ENCODE measurements at regions not wholly inside any gene's neighbourhood (a gene's known extent, or its start where the extent isn't known, plus 50 kb on each side); places are given as distances from the start of the nearest gene placed in this dataset.

DNA sequence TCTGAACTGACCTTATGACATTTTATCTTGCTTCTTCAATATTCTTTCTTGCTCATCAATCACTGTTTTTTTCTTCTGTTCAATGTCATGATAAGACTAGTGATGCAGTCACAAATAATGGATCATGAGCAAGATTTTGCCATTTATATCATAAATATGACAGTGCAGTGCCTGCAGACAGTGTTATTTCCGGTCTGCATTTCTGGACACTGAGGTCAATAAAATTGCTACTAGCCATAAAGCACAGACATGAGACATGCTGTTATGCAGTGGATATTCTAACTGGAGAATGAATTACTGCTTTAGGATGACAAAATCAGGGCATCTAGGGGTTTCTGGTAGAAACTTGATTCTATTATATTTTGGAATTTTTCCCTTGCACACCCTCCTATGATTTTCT is 1509.7 kb upstream of the LRRTM3 start:
- Histone ChIP-seq H3K9me3 (ENCODE audit: control insufficient read depth, insufficient read depth, low read depth, low read length) (no peaks in the 10 kb centered on the region), H3K36me3 (ENCODE audit: control insufficient read depth in 2 of 2, insufficient read depth in 1 of 2, low read length in 2 of 2) (no peaks in the 10 kb centered on the region), H3K4me3 (ENCODE audit: low read depth, low read length) (no peak overlapping the region), H3K4me1 (ENCODE audit: control insufficient read depth, insufficient read depth, low read length) (no peaks in the 10 kb centered on the region), H3K27ac (ENCODE audit: extremely low read depth, low read depth, low read length) (no peak overlapping the region)
- ChIA-PET POLR2A (no interaction called here), CTCF (no interaction called here)
- no peak for TF ChIP-seq ZNF211 (tag by site-specific recombination; IDR thresholded peaks at IDR 0.05; ENCODE audit: low read depth)
- no peak for TF ChIP-seq ZNF23 (tag by site-specific recombination; IDR thresholded peaks at IDR 0.05; ENCODE audit: borderline replicate concordance)
- TF ChIP-seq ELK4 (IDR thresholded peaks at IDR 0.05; ENCODE audit: borderline replicate concordance, low read depth, low read length) = no peak

DNA sequence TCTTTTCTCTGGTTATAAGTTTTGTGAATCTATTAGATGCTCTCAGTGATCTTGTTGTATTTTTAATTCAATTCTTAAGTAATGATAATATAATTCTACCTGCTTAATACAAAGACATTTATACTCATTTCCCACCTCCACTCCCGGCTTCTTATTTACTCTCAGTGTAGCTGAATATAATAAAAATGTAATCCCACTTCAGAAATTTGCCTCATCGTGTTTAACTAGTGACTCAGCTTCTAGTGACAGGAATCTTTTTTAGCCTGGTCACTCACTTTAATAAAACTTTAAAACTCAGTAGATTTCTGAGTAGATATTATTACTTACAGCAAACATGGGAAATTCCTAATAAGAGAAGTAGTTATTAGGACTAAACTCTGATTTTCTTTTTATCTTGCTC is 1506.2 kb upstream of the LRRTM3 start:
- Histone ChIP-seq H3K4me3 (ENCODE audit: low read depth, low read length) (no peak overlapping the region), H3K36me3 (ENCODE audit: control insufficient read depth in 2 of 2, insufficient read depth in 1 of 2, low read length in 2 of 2) (no peaks in the 10 kb centered on the region), H3K9me3 (ENCODE audit: control insufficient read depth, insufficient read depth, low read depth, low read length) (no peaks in the 10 kb centered on the region), H3K4me1 (ENCODE audit: control insufficient read depth, insufficient read depth, low read length) (no peaks in the 10 kb centered on the region), H3K27ac (ENCODE audit: extremely low read depth, low read depth, low read length) (no peak overlapping the region)
- ChIA-PET CTCF (interaction anchor here (0.6 kb wide), 1 partner anchor 1837 kb away, joined by 3 read pairs; no protein-coding TSS in a partner anchor), POLR2A (no interaction called here)
- TF ChIP-seq, protein P1, sequence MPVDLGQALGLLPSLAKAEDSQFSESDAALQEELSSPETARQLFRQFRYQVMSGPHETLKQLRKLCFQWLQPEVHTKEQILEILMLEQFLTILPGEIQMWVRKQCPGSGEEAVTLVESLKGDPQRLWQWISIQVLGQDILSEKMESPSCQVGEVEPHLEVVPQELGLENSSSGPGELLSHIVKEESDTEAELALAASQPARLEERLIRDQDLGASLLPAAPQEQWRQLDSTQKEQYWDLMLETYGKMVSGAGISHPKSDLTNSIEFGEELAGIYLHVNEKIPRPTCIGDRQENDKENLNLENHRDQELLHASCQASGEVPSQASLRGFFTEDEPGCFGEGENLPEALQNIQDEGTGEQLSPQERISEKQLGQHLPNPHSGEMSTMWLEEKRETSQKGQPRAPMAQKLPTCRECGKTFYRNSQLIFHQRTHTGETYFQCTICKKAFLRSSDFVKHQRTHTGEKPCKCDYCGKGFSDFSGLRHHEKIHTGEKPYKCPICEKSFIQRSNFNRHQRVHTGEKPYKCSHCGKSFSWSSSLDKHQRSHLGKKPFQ (tag by site-specific recombination; IDR thresholded peaks at IDR 0.05) = no peak
- TF ChIP-seq FEZF1 (tag by site-specific recombination; IDR thresholded peaks at IDR 0.05) (no peak), WT1 (tag by site-specific recombination; IDR thresholded peaks at IDR 0.05) (no peak), GLI4 (tag by site-specific recombination; IDR thresholded peaks at IDR 0.05) (no peak), ZNF560 (tag by site-specific recombination; IDR thresholded peaks at IDR 0.05; ENCODE audit: borderline replicate concordance) (no peak), ZNF394 (tag by site-specific recombination; IDR thresholded peaks at IDR 0.05; ENCODE audit: borderline replicate concordance) (no peak), KLF7 (tag by site-specific recombination; IDR thresholded peaks at IDR 0.05; ENCODE audit: borderline replicate concordance) (no peak), KLF8 (tag by site-specific recombination; IDR thresholded peaks at IDR 0.05) (no peak), ZSCAN23 (tag by site-specific recombination; IDR thresholded peaks at IDR 0.05) (no peak), ZNF138 (tag by site-specific recombination; IDR thresholded peaks at IDR 0.05; ENCODE audit: borderline replicate concordance) (no peak), ZFP37 (tag by site-specific recombination; IDR thresholded peaks at IDR 0.05) (no peak), ZNF544 (tag by site-specific recombination; IDR thresholded peaks at IDR 0.05) (no peak), ZNF140 (tag by site-specific recombination; IDR thresholded peaks at IDR 0.05) (no peak), BCL11A (tag by site-specific recombination; IDR thresholded peaks at IDR 0.05; ENCODE audit: low read depth) (no peak)
- TF ChIP-seq, protein P2, sequence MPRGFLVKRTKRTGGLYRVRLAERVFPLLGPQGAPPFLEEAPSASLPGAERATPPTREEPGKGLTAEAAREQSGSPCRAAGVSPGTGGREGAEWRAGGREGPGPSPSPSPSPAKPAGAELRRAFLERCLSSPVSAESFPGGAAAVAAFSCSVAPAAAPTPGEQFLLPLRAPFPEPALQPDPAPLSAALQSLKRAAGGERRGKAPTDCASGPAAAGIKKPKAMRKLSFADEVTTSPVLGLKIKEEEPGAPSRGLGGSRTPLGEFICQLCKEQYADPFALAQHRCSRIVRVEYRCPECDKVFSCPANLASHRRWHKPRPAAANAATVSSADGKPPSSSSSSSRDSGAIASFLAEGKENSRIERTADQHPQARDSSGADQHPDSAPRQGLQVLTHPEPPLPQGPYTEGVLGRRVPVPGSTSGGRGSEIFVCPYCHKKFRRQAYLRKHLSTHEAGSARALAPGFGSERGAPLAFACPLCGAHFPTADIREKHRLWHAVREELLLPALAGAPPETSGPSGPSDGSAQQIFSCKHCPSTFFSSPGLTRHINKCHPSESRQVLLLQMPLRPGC (tag by site-specific recombination; IDR thresholded peaks at IDR 0.05) = no peak
- TF ChIP-seq, protein P3, sequence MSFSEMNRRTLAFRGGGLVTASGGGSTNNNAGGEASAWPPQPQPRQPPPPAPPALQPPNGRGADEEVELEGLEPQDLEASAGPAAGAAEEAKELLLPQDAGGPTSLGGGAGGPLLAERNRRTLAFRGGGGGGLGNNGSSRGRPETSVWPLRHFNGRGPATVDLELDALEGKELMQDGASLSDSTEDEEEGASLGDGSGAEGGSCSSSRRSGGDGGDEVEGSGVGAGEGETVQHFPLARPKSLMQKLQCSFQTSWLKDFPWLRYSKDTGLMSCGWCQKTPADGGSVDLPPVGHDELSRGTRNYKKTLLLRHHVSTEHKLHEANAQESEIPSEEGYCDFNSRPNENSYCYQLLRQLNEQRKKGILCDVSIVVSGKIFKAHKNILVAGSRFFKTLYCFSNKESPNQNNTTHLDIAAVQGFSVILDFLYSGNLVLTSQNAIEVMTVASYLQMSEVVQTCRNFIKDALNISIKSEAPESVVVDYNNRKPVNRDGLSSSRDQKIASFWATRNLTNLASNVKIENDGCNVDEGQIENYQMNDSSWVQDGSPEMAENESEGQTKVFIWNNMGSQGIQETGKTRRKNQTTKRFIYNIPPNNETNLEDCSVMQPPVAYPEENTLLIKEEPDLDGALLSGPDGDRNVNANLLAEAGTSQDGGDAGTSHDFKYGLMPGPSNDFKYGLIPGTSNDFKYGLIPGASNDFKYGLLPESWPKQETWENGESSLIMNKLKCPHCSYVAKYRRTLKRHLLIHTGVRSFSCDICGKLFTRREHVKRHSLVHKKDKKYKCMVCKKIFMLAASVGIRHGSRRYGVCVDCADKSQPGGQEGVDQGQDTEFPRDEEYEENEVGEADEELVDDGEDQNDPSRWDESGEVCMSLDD (tag by site-specific recombination; IDR thresholded peaks at IDR 0.05) = no peak
- TF ChIP-seq, protein P4, sequence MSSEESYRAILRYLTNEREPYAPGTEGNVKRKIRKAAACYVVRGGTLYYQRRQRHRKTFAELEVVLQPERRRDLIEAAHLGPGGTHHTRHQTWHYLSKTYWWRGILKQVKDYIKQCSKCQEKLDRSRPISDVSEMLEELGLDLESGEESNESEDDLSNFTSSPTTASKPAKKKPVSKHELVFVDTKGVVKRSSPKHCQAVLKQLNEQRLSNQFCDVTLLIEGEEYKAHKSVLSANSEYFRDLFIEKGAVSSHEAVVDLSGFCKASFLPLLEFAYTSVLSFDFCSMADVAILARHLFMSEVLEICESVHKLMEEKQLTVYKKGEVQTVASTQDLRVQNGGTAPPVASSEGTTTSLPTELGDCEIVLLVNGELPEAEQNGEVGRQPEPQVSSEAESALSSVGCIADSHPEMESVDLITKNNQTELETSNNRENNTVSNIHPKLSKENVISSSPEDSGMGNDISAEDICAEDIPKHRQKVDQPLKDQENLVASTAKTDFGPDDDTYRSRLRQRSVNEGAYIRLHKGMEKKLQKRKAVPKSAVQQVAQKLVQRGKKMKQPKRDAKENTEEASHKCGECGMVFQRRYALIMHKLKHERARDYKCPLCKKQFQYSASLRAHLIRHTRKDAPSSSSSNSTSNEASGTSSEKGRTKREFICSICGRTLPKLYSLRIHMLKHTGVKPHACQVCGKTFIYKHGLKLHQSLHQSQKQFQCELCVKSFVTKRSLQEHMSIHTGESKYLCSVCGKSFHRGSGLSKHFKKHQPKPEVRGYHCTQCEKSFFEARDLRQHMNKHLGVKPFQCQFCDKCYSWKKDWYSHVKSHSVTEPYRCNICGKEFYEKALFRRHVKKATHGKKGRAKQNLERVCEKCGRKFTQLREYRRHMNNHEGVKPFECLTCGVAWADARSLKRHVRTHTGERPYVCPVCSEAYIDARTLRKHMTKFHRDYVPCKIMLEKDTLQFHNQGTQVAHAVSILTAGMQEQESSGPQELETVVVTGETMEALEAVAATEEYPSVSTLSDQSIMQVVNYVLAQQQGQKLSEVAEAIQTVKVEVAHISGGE (tag by site-specific recombination; conservative IDR thresholded peaks at IDR 0.05; ENCODE audit: low read depth) = no peak
